HL-60 (cell line): ENCODE measurements at regions not wholly inside any gene's neighbourhood (a gene's known extent, or its start where the extent isn't known, plus 50 kb on each side); places are given as distances from the start of the nearest gene placed in this dataset.

Source experiments
- DNase-seq, 2 experiments: peaks; one replicate each; pipeline ENCODE4 v3.0.0-alpha.2; 2010 to 2020; ENCODE audit warnings: low read depth in 1 of 2, low spot score in 1 of 2
- H3K27ac ChIP-seq: fragments of 250-450 bp; sonication (Bioruptor Pico); replicated peaks from 2 replicates; pipeline ENCODE4 v1.5.1; 2020; ENCODE audit warnings: mild to moderate bottlenecking, moderate library complexity
- H3K27me3 ChIP-seq: fragments of 250-450 bp; sonication (Bioruptor Pico); 2 replicates; pipeline ENCODE4 v1.5.1; 2021; ENCODE audit warnings: mild to moderate bottlenecking, moderate library complexity; ENCODE audit not compliant: insufficient read depth, poor library complexity, severe bottlenecking
- H3K4me3 ChIP-seq: replicated peaks from 2 replicates; pipeline ENCODE4 v1.5.1; 2011; ENCODE audit warnings: mild to moderate bottlenecking, control low read depth, low read length; ENCODE audit not compliant: insufficient read depth
- CTCF ChIP-seq: IDR thresholded peaks from one replicate; pipeline ENCODE4 v1.5.1; 2011; ENCODE audit warnings: low read length, control low read depth, inconsistent platforms; ENCODE audit not compliant: insufficient read depth
- GABPA ChIP-seq: IDR thresholded peaks from 2 replicates; pipeline ENCODE4 v1.6.1; 2012; ENCODE audit warnings: low read depth
- POLR2AphosphoS5 ChIP-seq: IDR thresholded peaks from 2 replicates; pipeline ENCODE4 v1.6.1; 2012; ENCODE audit warnings: low read depth
- REST ChIP-seq: IDR thresholded peaks from 2 replicates; pipeline ENCODE4 v1.6.1; 2012; ENCODE audit warnings: low read depth; ENCODE audit not compliant: insufficient replicate concordance
- SPI1 ChIP-seq: IDR thresholded peaks from 2 replicates; pipeline ENCODE4 v1.6.1; 2012; ENCODE audit warnings: low read depth, mild to moderate bottlenecking, borderline replicate concordance

GRCh38 chr6:150672800-150673199 is 73.1 kb downstream of the PLEKHG1 start:
- H3K4me3 ChIP-seq = no peak overlapping the region
- H3K27me3 ChIP-seq = no peaks in the 10 kb centered on the region
- TF ChIP-seq GABPA (no peak), SPI1 (no peak), CTCF (no peak), REST (no peak), POLR2AphosphoS5 (no peak)
- no peak for DNase-seq
- H3K27ac ChIP-seq = no peak overlapping the region

- DNase-seq = no peak
- TF ChIP-seq GABPA (no peak), SPI1 (no peak), REST (no peak), CTCF (no peak), POLR2AphosphoS5 (no peak)
- Histone ChIP-seq H3K27ac (no peak overlapping the region), H3K27me3 (no peaks in the 10 kb centered on the region), H3K4me3 (no peak overlapping the region)
Measured at GRCh38 chr6:150673720-150674346, 74.1 kb downstream of the PLEKHG1 start.

GRCh38 chr6:150676344-150676743 is 76.7 kb downstream of the PLEKHG1 start:
- no peak overlapping the region for H3K4me3 ChIP-seq
- TF ChIP-seq REST (no peak), SPI1 (no peak), CTCF (no peak), POLR2AphosphoS5 (no peak), GABPA (no peak)
- DNase-seq = no peak
- no peak overlapping the region for H3K27ac ChIP-seq
- no peaks in the 10 kb centered on the region for H3K27me3 ChIP-seq
